ENCODE measurements at regions not wholly inside any gene's neighbourhood (a gene's known extent, or its start where the extent isn't known, plus 50 kb on each side); places are given as distances from the start of the nearest gene placed in this dataset.

GRCh38 chr14:94682736-94683135 lies 70.5 kb downstream of the SERPINA3 start:
- no peak for DNase-seq (ENCODE audit: low read depth in 2 of 2)

DNA sequence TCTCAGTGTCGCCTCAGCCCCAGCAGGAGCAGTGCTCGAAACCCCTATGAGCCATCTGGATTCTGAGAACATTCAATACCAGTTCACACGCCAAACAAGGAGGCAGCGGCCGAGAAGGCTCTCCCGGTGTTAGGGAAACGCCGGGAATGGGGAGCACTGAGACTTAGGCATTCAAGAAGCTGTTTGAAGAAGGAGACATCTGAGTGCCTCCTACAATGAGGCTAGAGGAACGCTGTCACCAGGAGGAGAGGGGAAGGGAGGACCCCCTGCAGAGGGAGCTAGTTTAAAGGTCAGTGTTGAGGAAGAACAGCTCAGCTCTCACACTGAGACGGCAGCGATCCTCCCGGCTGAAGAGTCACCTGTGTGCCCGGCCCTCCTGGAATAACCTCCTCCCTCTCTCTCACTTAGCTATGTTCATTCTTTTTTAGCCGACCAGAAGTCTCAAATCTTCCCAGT lies 69.9 kb downstream of the SERPINA3 start:
- DNase-seq (ENCODE audit: low read depth in 2 of 2) = no peak

DNA sequence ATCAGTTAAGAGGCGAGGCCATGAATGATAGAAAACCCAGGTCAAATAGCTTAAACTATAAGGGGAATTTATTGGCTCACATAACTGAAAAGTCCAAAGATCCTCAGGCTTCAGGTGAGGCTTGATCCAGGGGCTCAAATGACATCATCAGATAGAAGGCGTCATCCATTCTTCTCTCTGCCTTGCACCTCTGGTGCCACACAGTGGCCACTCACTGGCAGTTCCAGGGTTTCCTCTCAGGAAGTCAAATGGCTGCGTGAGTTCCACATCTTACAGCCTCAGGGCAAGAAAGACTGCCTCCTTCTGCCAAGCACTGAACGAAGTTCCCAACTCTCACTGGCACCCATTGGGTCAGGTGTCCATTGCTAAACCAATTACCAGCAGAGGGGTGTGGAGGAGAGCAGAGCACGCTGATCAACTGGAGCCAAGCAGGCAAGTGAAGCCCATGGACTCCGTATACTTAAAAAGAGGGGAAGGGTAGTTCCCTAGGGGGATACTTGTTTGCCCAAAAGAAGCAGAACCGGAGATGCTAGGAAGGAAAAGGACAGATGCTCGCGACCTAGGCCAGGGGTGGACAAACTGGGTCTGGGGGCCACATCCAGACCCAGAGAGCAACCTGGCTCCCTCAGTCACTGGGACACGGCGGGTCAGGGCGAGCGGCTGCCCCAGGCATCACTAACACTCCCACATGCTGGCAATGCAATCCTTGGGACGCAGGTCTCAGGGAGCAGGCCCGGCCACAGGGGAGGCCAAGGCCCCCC lies 69.3 kb downstream of the SERPINA3 start:
- DNase-seq (ENCODE audit: low read depth in 2 of 2) = no peak

DNA sequence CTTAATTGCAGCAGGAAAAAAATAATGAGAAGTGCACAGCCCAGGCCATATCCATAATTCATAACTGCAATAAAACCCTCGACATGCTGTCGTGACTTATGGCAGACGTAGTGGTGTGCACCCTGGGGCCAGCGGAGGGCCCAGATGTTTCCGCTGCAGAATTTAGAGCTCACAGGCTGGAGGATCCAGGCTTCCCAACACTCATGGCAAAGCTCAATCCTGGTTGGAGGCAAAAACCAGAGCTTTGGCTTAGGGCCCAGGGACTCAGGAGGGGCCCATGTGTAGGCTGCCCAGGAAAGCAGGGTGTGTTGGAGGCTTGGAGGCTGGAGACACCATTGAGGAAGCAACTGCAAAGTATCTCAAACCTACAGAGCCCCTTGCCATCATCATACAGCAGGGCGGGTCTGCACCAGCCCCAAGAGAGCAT lies 68.7 kb downstream of the SERPINA3 start:
- DNase-seq (ENCODE audit: low read depth in 2 of 2) = no peak

DNA sequence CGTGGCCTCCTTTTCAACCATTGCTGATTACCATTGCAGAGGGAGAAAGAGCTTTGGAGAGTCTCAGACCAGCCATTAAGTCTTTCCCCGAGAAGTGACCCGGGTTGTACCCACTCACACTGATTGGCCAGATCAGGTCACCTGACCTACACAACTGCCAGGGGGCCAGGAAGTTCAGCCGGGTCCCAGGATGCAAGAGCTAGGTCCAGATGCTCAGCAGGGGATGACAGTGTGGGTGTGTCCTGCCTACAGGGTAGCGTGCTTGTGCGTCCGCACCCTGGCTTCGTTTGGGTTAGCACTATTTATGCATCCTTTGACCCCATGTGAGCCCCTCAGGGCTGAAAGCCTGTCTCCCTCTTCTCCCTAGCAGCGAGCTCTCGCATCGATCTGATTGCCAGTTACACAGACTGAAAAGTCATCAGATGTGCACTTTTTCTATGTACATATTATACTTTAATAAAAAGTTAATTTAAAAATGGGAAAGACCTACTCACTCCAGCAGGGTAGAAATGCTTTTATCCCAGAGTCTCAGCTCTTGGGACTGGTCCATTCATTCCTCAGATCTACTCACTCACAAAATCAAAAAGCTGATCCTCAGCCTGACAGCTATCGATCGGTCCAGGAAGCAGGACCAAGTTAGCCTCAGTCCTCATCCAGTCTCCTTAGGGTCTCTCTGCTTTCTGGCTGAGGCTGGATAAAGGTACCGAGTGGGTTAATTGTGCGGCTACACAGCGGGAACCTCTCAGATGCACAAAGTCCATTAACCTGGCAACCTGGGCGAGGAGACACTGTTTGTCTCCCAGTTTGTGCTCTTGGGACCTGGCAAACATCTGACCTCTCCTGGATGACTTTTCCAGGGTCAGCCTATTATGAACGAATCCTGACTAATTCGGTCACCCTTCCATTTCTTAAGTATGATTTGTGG lies 68.0 kb downstream of the SERPINA3 start:
- DNase-seq (ENCODE audit: low read depth in 2 of 2) = no peak

DNA sequence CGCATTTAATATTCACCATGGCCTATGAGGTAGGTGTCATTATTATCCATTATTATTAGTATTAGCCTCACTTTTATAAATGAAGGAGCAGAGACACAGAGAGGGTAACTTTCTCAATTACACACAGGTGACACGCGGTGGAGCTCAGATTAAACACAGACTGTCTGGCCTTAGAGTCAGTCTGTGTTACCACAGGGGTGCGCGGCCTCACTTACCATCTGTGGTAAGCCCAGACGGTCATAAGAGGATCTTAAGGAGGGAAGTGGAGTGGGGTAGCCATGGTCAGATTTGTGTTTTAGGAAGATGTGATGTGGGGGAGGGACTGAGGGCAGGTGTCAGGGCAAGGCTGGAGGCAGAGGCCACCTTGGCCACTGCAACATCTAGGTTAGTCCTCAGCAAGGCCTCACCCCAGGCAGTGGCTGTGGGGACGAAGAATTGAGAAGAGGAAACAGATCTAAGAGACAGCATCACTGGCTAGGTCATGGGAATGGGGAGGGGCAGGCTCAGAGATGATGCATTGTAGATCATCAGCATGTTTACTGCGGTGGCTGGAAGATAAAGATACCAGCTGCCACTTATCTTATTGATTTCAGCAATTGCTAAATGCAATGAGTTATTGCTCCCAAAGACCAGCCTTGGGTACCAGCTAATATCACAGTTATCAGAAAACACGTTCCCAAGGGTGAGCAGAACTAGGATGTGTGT lies 67.1 kb downstream of the SERPINA3 start:
- DNase-seq (ENCODE audit: low read depth in 2 of 2) = no peak

- DNase-seq (ENCODE audit: low read depth in 2 of 2) = no peak
Observed at GRCh38 chr14:94677747-94678146, 65.6 kb downstream of the SERPINA3 start.

DNA sequence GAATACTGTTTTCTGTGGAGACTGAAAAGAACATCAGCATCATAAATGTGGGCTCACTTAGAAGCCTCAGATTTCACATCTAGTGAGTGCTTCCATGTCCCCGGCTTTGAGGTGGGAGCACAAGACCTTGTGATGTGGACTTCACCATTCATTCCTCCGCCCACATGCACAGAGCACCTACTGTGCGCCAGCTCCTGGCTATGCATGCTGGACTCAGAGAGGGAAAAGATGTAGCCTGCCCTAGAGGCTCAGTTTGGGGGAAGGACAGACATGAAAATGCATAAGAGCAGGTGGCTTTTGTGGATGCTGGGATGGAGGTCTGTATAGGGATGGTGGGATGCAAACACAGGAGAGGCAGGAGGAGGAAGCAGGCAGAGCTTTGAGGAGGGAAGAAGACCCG lies 65.0 kb downstream of the SERPINA3 start:
- DNase-seq (ENCODE audit: low read depth in 2 of 2) = no peak

GRCh38 chr14:94676495-94677185 lies 64.4 kb downstream of the SERPINA3 start:
- no peak for DNase-seq (ENCODE audit: low read depth in 2 of 2)

- DNase-seq (ENCODE audit: low read depth in 2 of 2) = no peak
Observed at GRCh38 chr14:94675036-94675435, 62.8 kb downstream of the SERPINA3 start.

DNA sequence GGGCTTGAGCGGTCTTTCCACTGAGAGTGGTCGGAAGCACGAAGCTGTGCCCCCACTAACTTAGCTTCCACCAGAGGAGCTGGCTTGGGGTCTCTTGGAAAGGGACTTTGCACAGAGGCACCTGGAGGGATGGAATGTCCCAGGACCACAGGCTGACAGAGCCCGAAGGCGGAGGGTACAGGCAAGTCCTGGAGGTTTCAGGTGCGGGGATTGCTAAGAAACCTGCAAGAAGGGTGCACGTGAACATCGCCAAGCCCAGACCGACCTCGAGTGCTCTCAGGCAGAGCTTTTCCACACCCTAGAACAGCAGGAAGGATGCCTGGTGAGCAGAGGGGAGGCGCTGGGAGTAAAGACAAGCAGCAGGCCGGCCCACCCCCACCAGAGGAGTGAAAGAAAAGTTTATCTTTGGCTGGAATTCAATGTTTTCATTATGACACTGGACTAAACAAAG lies 61.6 kb downstream of the SERPINA3 start:
- DNase-seq (ENCODE audit: low read depth in 2 of 2) = no peak

All from fibroblast of skin of left quadriceps (primary cell).